ENCODE measurements at regions not wholly inside any gene's neighbourhood (a gene's known extent, or its start where the extent isn't known, plus 50 kb on each side); places are given as distances from the start of the nearest gene placed in this dataset.

- DNase-seq (ENCODE audit: low spot score) = no peak
- Histone ChIP-seq H3K9me3 (ENCODE audit: control insufficient read depth in 4 of 4, low read length in 3 of 4) (no peaks in the 10 kb centered on the region), H3K9ac (ENCODE audit: low read depth in 1 of 2, low read length in 2 of 2) (no peak overlapping the region), H3K4me1 (ENCODE audit: control insufficient read depth in 4 of 4, insufficient read depth in 4 of 4, low read length in 3 of 4) (no peaks in the 10 kb centered on the region), H3K4me3 (ENCODE audit: low read depth in 1 of 3, low read length in 3 of 3) (no peak overlapping the region), H3K27ac (ENCODE audit: low read depth in 1 of 2, low read length in 2 of 2) (no peak overlapping the region), H3K36me3 (ENCODE audit: control insufficient read depth in 4 of 4, insufficient read depth in 3 of 4, low read depth in 1 of 4, low read length in 3 of 4) (no peaks in the 10 kb centered on the region), H3K27me3 (ENCODE audit: control insufficient read depth in 4 of 4, insufficient read depth in 4 of 4, low read length in 3 of 4) (peaks cover 0 to 10% (median 5%) of the 10 kb centered on the region in 4 donors)
- 26% methylated on average over 18 of the region's 18 CpGs for WGBS
- TF ChIP-seq RAD21 (IDR thresholded peaks at IDR 0.05) (no peak), NR2F2 (IDR thresholded peaks at IDR 0.05) (no peak), RXRA (IDR thresholded peaks at IDR 0.05) (no peak), MAX (IDR thresholded peaks at IDR 0.05) (no peak), REST (IDR thresholded peaks at IDR 0.05) (no peak), HNF4A (conservative IDR thresholded peaks at IDR 0.05) (no peak), JUND (IDR thresholded peaks at IDR 0.05) (no peak), HNF4G (IDR thresholded peaks at IDR 0.05) (no peak), FOXA1 (IDR thresholded peaks at IDR 0.05) (no peak), EGR1 (IDR thresholded peaks at IDR 0.05; ENCODE audit: low read depth in 2 of 2) (no peak), ATF3 (IDR thresholded peaks at IDR 0.05) (no peak), CTCF (IDR thresholded peaks at IDR 0.05; ENCODE audit: low read depth, low read length, missing input control) (no peak), SP1 (IDR thresholded peaks at IDR 0.05) (no peak)
Observed at GRCh38 chr5:174337276-174338184, 292.0 kb downstream of the NSG2 start.

- peaks cover 0 to 10% (median 5%) of the 10 kb centered on the region in 4 donors for H3K27me3 ChIP-seq (ENCODE audit: control insufficient read depth in 4 of 4, insufficient read depth in 4 of 4, low read length in 3 of 4)
- H3K9ac ChIP-seq (ENCODE audit: low read depth in 1 of 2, low read length in 2 of 2) = no peak overlapping the region
- TF ChIP-seq TAF1 (conservative IDR thresholded peaks at IDR 0.05) (no peak), HNF4G (IDR thresholded peaks at IDR 0.05) (no peak), FOXA1 (IDR thresholded peaks at IDR 0.05) (no peak), JUND (IDR thresholded peaks at IDR 0.05) (no peak), MAX (IDR thresholded peaks at IDR 0.05) (no peak), REST (IDR thresholded peaks at IDR 0.05) (no peak), FOXA2 (IDR thresholded peaks at IDR 0.05) (no peak)
- no peaks in the 10 kb centered on the region for H3K4me1 ChIP-seq (ENCODE audit: control insufficient read depth in 4 of 4, insufficient read depth in 4 of 4, low read length in 3 of 4)
- no peaks in the 10 kb centered on the region for H3K9me3 ChIP-seq (ENCODE audit: control insufficient read depth in 4 of 4, low read length in 3 of 4)
- no peak for DNase-seq (ENCODE audit: low spot score)
- H3K36me3 ChIP-seq (ENCODE audit: control insufficient read depth in 4 of 4, insufficient read depth in 3 of 4, low read depth in 1 of 4, low read length in 3 of 4) = no peaks in the 10 kb centered on the region
- no peak overlapping the region for H3K4me3 ChIP-seq (ENCODE audit: low read depth in 1 of 3, low read length in 3 of 3)
- no peak overlapping the region for H3K27ac ChIP-seq (ENCODE audit: low read depth in 1 of 2, low read length in 2 of 2)
- WGBS = 39% methylated on average over 13 of the region's 13 CpGs
Observed at GRCh38 chr5:174338185-174339010, 292.9 kb downstream of the NSG2 start.
